Kidney epithelial cell (primary cell): ENCODE measurements at regions not wholly inside any gene's neighbourhood (a gene's known extent, or its start where the extent isn't known, plus 50 kb on each side); places are given as distances from the start of the nearest gene placed in this dataset.

Experiments
- DNase-seq: peaks from one replicate; pipeline ENCODE4 v3.0.0-alpha.2; 2010; ENCODE audit warnings: low read depth
- H3K27me3 ChIP-seq: 2 replicates; pipeline ENCODE4 v1.6.0; 2011; ENCODE audit warnings: low read length; ENCODE audit not compliant: control insufficient read depth, insufficient read depth
- H3K36me3 ChIP-seq: 2 replicates; pipeline ENCODE4 v1.5.1; 2011; ENCODE audit warnings: low read length; ENCODE audit not compliant: control insufficient read depth, insufficient read depth
- H3K4me3 ChIP-seq: 2 replicates; pipeline ENCODE4 v1.5.1; 2011; ENCODE audit warnings: low read depth, mild to moderate bottlenecking, control low read depth, low read length
- CTCF ChIP-seq: IDR thresholded peaks from 2 replicates; pipeline ENCODE4 v1.5.1; 2011; ENCODE audit warnings: mild to moderate bottlenecking, moderate library complexity, low read length, control low read depth, inconsistent platforms; ENCODE audit not compliant: insufficient read depth, poor library complexity, severe bottlenecking

- no peaks in the 10 kb centered on the region for H3K36me3 ChIP-seq
- no peak for DNase-seq
These were observed 59.1 kb upstream of the MAML3 start for GRCh38 chr4:140213116-140213515.

GRCh38 chr4:140212646-140213045 is 58.7 kb upstream of the MAML3 start:
- no peaks in the 10 kb centered on the region for H3K36me3 ChIP-seq
- no peaks in the 10 kb centered on the region for H3K27me3 ChIP-seq
- no peak overlapping the region for H3K4me3 ChIP-seq
- no peak for TF ChIP-seq CTCF
- DNase-seq = no peak

More at GRCh38 chr4:140213116-140213515, 59.1 kb upstream of the MAML3 start:
- Histone ChIP-seq H3K4me3 (no peak overlapping the region), H3K27me3 (no peaks in the 10 kb centered on the region)
- no peak for TF ChIP-seq CTCF

- no peak for DNase-seq
- Histone ChIP-seq H3K27me3 (no peaks in the 10 kb centered on the region), H3K36me3 (no peaks in the 10 kb centered on the region), H3K4me3 (no peak overlapping the region)
- TF ChIP-seq CTCF = no peak
These were observed 58.2 kb upstream of the MAML3 start for GRCh38 chr4:140212194-140212593.

- TF ChIP-seq CTCF = no peak
- no peak for DNase-seq
- no peak overlapping the region for H3K4me3 ChIP-seq
- H3K27me3 ChIP-seq = no peaks in the 10 kb centered on the region
- no peaks in the 10 kb centered on the region for H3K36me3 ChIP-seq
These were observed 57.7 kb upstream of the MAML3 start for GRCh38 chr4:140211693-140212092.

GRCh38 chr4:140211161-140211560 is 57.2 kb upstream of the MAML3 start:
- no peak for DNase-seq
- Histone ChIP-seq H3K4me3 (no peak overlapping the region), H3K36me3 (no peaks in the 10 kb centered on the region), H3K27me3 (no peaks in the 10 kb centered on the region)
- no peak for TF ChIP-seq CTCF

- no peak overlapping the region for H3K4me3 ChIP-seq
- no peaks in the 10 kb centered on the region for H3K36me3 ChIP-seq
- TF ChIP-seq CTCF = no peak
- no peaks in the 10 kb centered on the region for H3K27me3 ChIP-seq
- DNase-seq = no peak
These were observed 54.9 kb upstream of the MAML3 start for GRCh38 chr4:140208921-140209320.
